ENCODE measurements at regions not wholly inside any gene's neighbourhood (a gene's known extent, or its start where the extent isn't known, plus 50 kb on each side); places are given as distances from the start of the nearest gene placed in this dataset.

- no peak for TF ChIP-seq POGK (CRISPR knock-in tag; conservative IDR thresholded peaks at IDR 0.05)
- no peak for TF ChIP-seq ZBTB39 (CRISPR knock-in tag; IDR thresholded peaks at IDR 0.05)
- TF ChIP-seq ZFP41 (CRISPR knock-in tag; IDR thresholded peaks at IDR 0.05; ENCODE audit: borderline replicate concordance), result no peak
- TF ChIP-seq ZNF878 (CRISPR knock-in tag; IDR thresholded peaks at IDR 0.05), result no peak
- TF ChIP-seq BATF2 (CRISPR knock-in tag; IDR thresholded peaks at IDR 0.05), result no peak
- TF ChIP-seq TFE3 (CRISPR knock-in tag; IDR thresholded peaks at IDR 0.05), result no peak
- TF ChIP-seq IRX3 (CRISPR knock-in tag; IDR thresholded peaks at IDR 0.05; ENCODE audit: borderline replicate concordance, low read depth), result no peak
Observed at GRCh38 chr4:127284236-127284635, 348.5 kb upstream of the INTU start (continued).
